K562 (cell line): ENCODE measurements at regions not wholly inside any gene's neighbourhood (a gene's known extent, or its start where the extent isn't known, plus 50 kb on each side); places are given as distances from the start of the nearest gene placed in this dataset.

Experiments used
- ATAC-seq: fragments of 200-7000 bp; cut with Tn5 transposase; 3 replicates; pipeline ENCODE4 v1.9.1; 2020; ENCODE audit warnings: moderate library complexity
- BruUV-seq: library from RNA; stranded (reverse); fragments of 400-500 nt; replicated peaks from 2 replicates; lab custom pipeline; 2021; lab: Mats Ljungman, UMichigan
- CTCF ChIA-PET: fragments of 300-600 bp; formaldehyde crosslinking; extraction: SDS; loops from one replicate; lab custom pipeline; 2021; ENCODE audit warnings: low intra/inter-chr PET ratio; lab: Yijun Ruan, JAX
- POLR2A ChIA-PET: fragments of 300-600, 350-650 bp; sonication (Branson Sonifier 250); formaldehyde crosslinking; extraction: SDS; loops from one replicate; lab custom pipeline; 2021; ENCODE audit warnings: antibody characterized with exemption, inconsistent platforms; lab: Yijun Ruan, JAX
- DNase-seq, 4 experiments: peaks; one replicate each; pipeline versions ENCODE4 v3.0.0 to v3.0.0-alpha.2; 2011 to 2018; ENCODE audit warnings: low spot score in 3 of 4, mixed read lengths in 3 of 4; ENCODE audit errors: extremely low read depth in 1 of 4
- FAIRE-seq: peaks from 2 replicates; lab custom pipeline; 2011; peaks lifted over from hg19 to GRCh38; lab: Jason Lieb, UNC
- H2AFZ ChIP-seq: 2 replicates; pipeline ENCODE4 v1.6.0; 2011; ENCODE audit warnings: low read depth, low read length, control low read depth, inconsistent platforms
- H3K27ac ChIP-seq: fragments of 200-600 bp; 3 replicates; pipeline ENCODE4 v1.8.0; 2011; ENCODE audit warnings: low read depth, mild to moderate bottlenecking, control low read depth, inconsistent platforms, low read length, moderate library complexity, mixed read lengths; ENCODE audit errors: extremely low read depth
- H3K27me3 ChIP-seq, 2 experiments: fragments of 300-600 bp in 1 of 2; 2 replicates in 1 of 2; 3 replicates in 1 of 2; pipeline versions ENCODE4 v1.6.0 to v1.8.0; 2011; ENCODE audit warnings: inconsistent platforms in 2 of 2, low read length in 2 of 2, mild to moderate bottlenecking in 1 of 2, mixed read lengths in 1 of 2, moderate library complexity in 1 of 2; ENCODE audit not compliant: control insufficient read depth in 2 of 2, insufficient read depth in 2 of 2
- H3K36me3 ChIP-seq: fragments of 300-600 bp; 3 replicates; pipeline ENCODE4 v1.8.0; 2011; ENCODE audit warnings: mild to moderate bottlenecking, low read length, inconsistent platforms; ENCODE audit not compliant: control insufficient read depth, insufficient read depth
- H3K4me1 ChIP-seq, 2 experiments: fragments of 200-600 bp in 1 of 2; replicated peaks in 1 of 2; 2 replicates in 1 of 2; 3 replicates in 1 of 2; pipeline versions ENCODE4 v1.5.1 to v1.8.0; 2011; ENCODE audit warnings: inconsistent platforms in 2 of 2, low read length in 2 of 2, mild to moderate bottlenecking in 1 of 2, mixed read lengths in 1 of 2, moderate library complexity in 1 of 2; ENCODE audit not compliant: control insufficient read depth in 2 of 2, insufficient read depth in 2 of 2
- H3K4me2 ChIP-seq: 2 replicates; pipeline ENCODE4 v1.6.1; 2011; ENCODE audit warnings: low read length, control low read depth, inconsistent platforms, mixed read lengths; ENCODE audit not compliant: insufficient read depth
- H3K4me3 ChIP-seq: fragments of 200-600 bp; sonication (generic), shearing (Covaris generic); 2 replicates; pipeline ENCODE4 v1.5.1; 2016; ENCODE audit warnings: control low read depth, inconsistent platforms
- H3K79me2 ChIP-seq: fragments of 200-600 bp; 3 replicates; pipeline ENCODE4 v1.8.0; 2011; ENCODE audit warnings: low read length, inconsistent platforms; ENCODE audit not compliant: control insufficient read depth, insufficient read depth
- H3K9ac ChIP-seq, 2 experiments: 2 replicates each; pipeline versions ENCODE4 v1.6.0 to v1.6.1; 2011; ENCODE audit warnings: low read depth in 2 of 2, low read length in 2 of 2, control low read depth in 1 of 2, inconsistent platforms in 1 of 2, mild to moderate bottlenecking in 1 of 2, mixed read lengths in 1 of 2; ENCODE audit not compliant: insufficient read depth in 1 of 2
- H3K9me1 ChIP-seq: one replicate; pipeline ENCODE4 v1.6.0; 2011; ENCODE audit warnings: inconsistent platforms, mild to moderate bottlenecking, low read length, moderate library complexity; ENCODE audit not compliant: control insufficient read depth, insufficient read depth
- H3K9me3 ChIP-seq: replicated peaks from 2 replicates; pipeline ENCODE4 v1.5.1; 2011; ENCODE audit warnings: low read depth, low read length, inconsistent platforms; ENCODE audit not compliant: control insufficient read depth, insufficient read depth
- H4K20me1 ChIP-seq: replicated peaks from 2 replicates; pipeline ENCODE4 v1.6.1; 2011; ENCODE audit warnings: low read length, inconsistent platforms, mixed read lengths; ENCODE audit not compliant: control insufficient read depth, insufficient read depth
- FOXK2 ChIP-seq, 2 experiments: fragments of 450-650 bp; IDR thresholded peaks in 1 of 2; conservative IDR thresholded peaks in 1 of 2; 2 replicates each; pipeline ENCODE4 v1.6.1; 2016; ENCODE audit warnings: low read depth in 2 of 2, mild to moderate bottlenecking in 1 of 2
- HNRNPK ChIP-seq: fragments of 200-400 bp; formaldehyde crosslinking; IDR thresholded peaks from one replicate; pipeline ENCODE4 v1.6.1; 2018; ENCODE audit warnings: mild to moderate bottlenecking, low read depth, low read length; ENCODE audit not compliant: poor library complexity, severe bottlenecking
- LEF1 ChIP-seq: fragments of 450-650 bp; IDR thresholded peaks from 2 replicates; pipeline ENCODE4 v1.6.1; 2016; ENCODE audit warnings: mild to moderate bottlenecking
- MTA2 ChIP-seq: fragments of 450-650 bp; IDR thresholded peaks from 2 replicates; pipeline ENCODE4 v1.6.1; 2016; ENCODE audit warnings: low read depth
- SETDB1 ChIP-seq: IDR thresholded peaks from one replicate; pipeline ENCODE4 v1.6.1; 2012; ENCODE audit warnings: low read length, control low read depth, inconsistent platforms
- SMARCE1 ChIP-seq: fragments of 450-650 bp; IDR thresholded peaks from 2 replicates; pipeline ENCODE4 v1.7.1; 2016; ENCODE audit warnings: mild to moderate bottlenecking
- ZFP91 ChIP-seq: sonication (generic); formaldehyde crosslinking; IDR thresholded peaks from 2 replicates; pipeline ENCODE4 v1.8.0; 2022; ENCODE audit warnings: mild to moderate bottlenecking, missing genetic modification reagents
- ZNF133 ChIP-seq: fragments of 250-450 bp; sonication (Bioruptor Pico); IDR thresholded peaks from 2 replicates; pipeline ENCODE4 v1.4.0; 2020; ENCODE audit warnings: mild to moderate bottlenecking
- WGBS: fragments of 100-300 bp; shearing (Covaris generic); methylation state at CpG from one replicate; pipeline ENCODE4 v1.1.6; 2016; ENCODE audit warnings: low coverage, mixed read lengths; ENCODE audit not compliant: insufficient coverage; ENCODE audit errors: missing lambda C conversion rate; 5-methylcytosine and 5-hydroxymethylcytosine counted together
- in situ Hi-C: fragments of 300-500 bp; cut with MboI; formaldehyde crosslinking; loops from 4 replicates; pipeline ENCODE4 v1.15.0; 2018; ENCODE audit warnings: inconsistent platforms, mixed read lengths
- intact Hi-C: fragments of 100-400 bp; cut with micrococcal nuclease; formaldehyde crosslinking; loops from 2 replicates; pipeline ENCODE4 v1.14.2; 2022

GRCh38 chr22:27460591-27461347, 340.8 kb downstream of the MN1 start:
- no TSS peak for BruUV-seq
- 0% methylated on average over 6 of the region's 6 CpGs for WGBS
- no peaks in the 10 kb centered on the region for H3K79me2 ChIP-seq

GRCh38 chr22:27461470-27461869, 340.1 kb downstream of the MN1 start:
- H3K79me2 ChIP-seq, result no peaks in the 10 kb centered on the region
- no peaks in the 10 kb centered on the region for H3K36me3 ChIP-seq
- intact Hi-C loops, result no loop called here
- H3K4me3 ChIP-seq, result no peak overlapping the region
- no peaks in the 10 kb centered on the region for H4K20me1 ChIP-seq
- WGBS, result 0% methylated on average over 2 of the region's 3 CpGs
- H3K4me1 ChIP-seq, result no peaks in the 10 kb centered on the region
- no peak for ATAC-seq
- no peaks in the 10 kb centered on the region for H3K9me3 ChIP-seq
- BruUV-seq, result no TSS peak
- DNase-seq, result no peak
- no peaks in the 10 kb centered on the region for H3K9me1 ChIP-seq
- ChIA-PET CTCF (no interaction called here), POLR2A (interaction anchor here (0.7 kb wide), 1 partner anchor 163 kb away, joined by 3 read pairs; no protein-coding TSS in a partner anchor)
- H3K9ac ChIP-seq, result no peak overlapping the region
- peaks cover 0 to 4% of the 10 kb centered on the region in 2 experiments; a peak in 1 of 5 replicates for H3K27me3 ChIP-seq
- H3K4me2 ChIP-seq, result no peak overlapping the region
- no peak overlapping the region for H2AFZ ChIP-seq
- no peak for FAIRE-seq
- TF ChIP-seq ZFP91 (CRISPR knock-in tag) (no peak), MTA2 (no peak), SETDB1 (no peak), HNRNPK (no peak), FOXK2 (conservative IDR thresholded peaks at IDR 0.05 in 1 of 2, IDR thresholded peaks at IDR 0.05 in 1 of 2; ENCODE audit: low read depth in 2 of 2) (no peak)
- TF ChIP-seq, all 486 proteins: peak for 0
- in situ Hi-C loops, result no loop called here
- H3K27ac ChIP-seq, result no peak overlapping the region

More at GRCh38 chr22:27460591-27461347, 340.8 kb downstream of the MN1 start:
- in situ Hi-C loops, result no loop called here
- FAIRE-seq (no peak), DNase-seq (no peak), ATAC-seq (no peak)
- TF ChIP-seq SMARCE1 (no peak), LEF1 (no peak), ZNF133 (no peak)
- peaks cover 0 to 4% of the 10 kb centered on the region in 2 experiments; a peak in 1 of 5 replicates for H3K27me3 ChIP-seq
- no peaks in the 10 kb centered on the region for H3K4me1 ChIP-seq
- H3K36me3 ChIP-seq, result no peaks in the 10 kb centered on the region
- H3K4me3 ChIP-seq, result no peak overlapping the region
- H3K9ac ChIP-seq, result no peak overlapping the region
- H3K27ac ChIP-seq, result no peak overlapping the region
- intact Hi-C loops, result no loop called here
- H3K4me2 ChIP-seq, result no peak overlapping the region
- no peak overlapping the region for H2AFZ ChIP-seq
- no peaks in the 10 kb centered on the region for H3K9me3 ChIP-seq
- H3K9me1 ChIP-seq, result no peaks in the 10 kb centered on the region
- ChIA-PET POLR2A (no interaction called here), CTCF (no interaction called here)
- H4K20me1 ChIP-seq, result no peaks in the 10 kb centered on the region
